Neuronal stem cell (in vitro differentiated cells): ENCODE measurements at regions not wholly inside any gene's neighbourhood (a gene's known extent, or its start where the extent isn't known, plus 50 kb on each side); places are given as distances from the start of the nearest gene placed in this dataset.

Source experiments
- DNase-seq: peaks from one replicate; pipeline ENCODE4 v3.0.0-alpha.2; 2013; ENCODE audit warnings: low spot score
- H2AFZ ChIP-seq: one replicate; pipeline ENCODE4 v1.6.1; 2013; ENCODE audit warnings: mild to moderate bottlenecking, low read length, inconsistent platforms
- H2AK5ac ChIP-seq: 2 replicates; pipeline ENCODE4 v1.6.1; 2013; ENCODE audit warnings: low read depth, mild to moderate bottlenecking, inconsistent platforms, low read length, moderate library complexity, mixed read lengths
- H2BK120ac ChIP-seq: 2 replicates; pipeline ENCODE4 v1.6.1; 2013; ENCODE audit warnings: low read depth, mild to moderate bottlenecking, inconsistent platforms, low read length, moderate library complexity, mixed read lengths
- H2BK12ac ChIP-seq: one replicate; pipeline ENCODE4 v1.6.1; 2013; ENCODE audit warnings: low read length, inconsistent platforms
- H2BK15ac ChIP-seq: 2 replicates; pipeline ENCODE4 v1.6.1; 2013; ENCODE audit warnings: mild to moderate bottlenecking, low read length, inconsistent platforms, mixed read lengths
- H2BK5ac ChIP-seq: one replicate; pipeline ENCODE4 v1.6.1; 2013; ENCODE audit warnings: inconsistent platforms, mild to moderate bottlenecking, low read length, moderate library complexity
- H3K14ac ChIP-seq: one replicate; pipeline ENCODE4 v1.6.1; 2013; ENCODE audit warnings: low read length, inconsistent platforms
- H3K18ac ChIP-seq: 2 replicates; pipeline ENCODE4 v1.6.1; 2013; ENCODE audit warnings: low read length, inconsistent platforms
- H3K23ac ChIP-seq: 2 replicates; pipeline ENCODE4 v1.6.1; 2013; ENCODE audit warnings: low read depth, mild to moderate bottlenecking, mixed read lengths, low read length, inconsistent platforms; ENCODE audit not compliant: poor library complexity
- H3K27ac ChIP-seq: replicated peaks from 3 replicates; pipeline ENCODE4 v1.5.1; 2013; ENCODE audit warnings: low read length, inconsistent platforms
- H3K27me3 ChIP-seq, 3 experiments: 2 replicates each; pipeline ENCODE4 v1.6.1; 2013; ENCODE audit warnings: low read length in 3 of 3, mild to moderate bottlenecking in 2 of 3, inconsistent platforms in 1 of 3, low read depth in 1 of 3, mixed read lengths in 1 of 3, moderate library complexity in 1 of 3; ENCODE audit not compliant: control insufficient read depth in 3 of 3, insufficient read depth in 3 of 3
- H3K36me3 ChIP-seq, 2 donors: replicated peaks in 1 of 2; 2 replicates each; pipeline ENCODE4 v1.6.1; 2013; ENCODE audit warnings: low read length in 2 of 2; ENCODE audit not compliant: control insufficient read depth in 2 of 2, insufficient read depth in 2 of 2
- H3K4ac ChIP-seq: 2 replicates; pipeline ENCODE4 v1.6.1; 2013; ENCODE audit warnings: inconsistent platforms, mild to moderate bottlenecking, low read length, moderate library complexity
- H3K4me1 ChIP-seq, 2 donors: 1 replicate in 1 of 2; 2 replicates in 1 of 2; pipeline ENCODE4 v1.6.1; 2013; ENCODE audit warnings: low read length in 2 of 2, low read depth in 1 of 2; ENCODE audit not compliant: control insufficient read depth in 2 of 2, insufficient read depth in 1 of 2
- H3K4me2 ChIP-seq: one replicate; pipeline ENCODE4 v1.6.1; 2013; ENCODE audit warnings: mild to moderate bottlenecking, low read length, inconsistent platforms; ENCODE audit not compliant: insufficient read depth, poor library complexity, severe bottlenecking
- H3K4me3 ChIP-seq, 2 donors: 2 replicates each; pipeline ENCODE4 v1.5.1; 2013; ENCODE audit warnings: low read length in 2 of 2, mild to moderate bottlenecking in 2 of 2, inconsistent platforms in 1 of 2, moderate library complexity in 1 of 2
- H3K79me1 ChIP-seq: one replicate; pipeline ENCODE4 v1.6.1; 2013; ENCODE audit warnings: low read depth, mild to moderate bottlenecking, inconsistent platforms, low read length, moderate library complexity
- H3K9ac ChIP-seq: one replicate; pipeline ENCODE4 v1.6.1; 2013; ENCODE audit warnings: mild to moderate bottlenecking, low read depth, low read length, inconsistent platforms; ENCODE audit not compliant: poor library complexity
- H3K9me3 ChIP-seq, 2 donors: replicated peaks in 1 of 2; 2 replicates each; pipeline versions ENCODE3 to v1.6.1; 2013; ENCODE audit warnings: low read length in 2 of 2, mild to moderate bottlenecking in 2 of 2, inconsistent platforms in 1 of 2, low read depth in 1 of 2, mixed read lengths in 1 of 2, moderate library complexity in 1 of 2; ENCODE audit not compliant: control insufficient read depth in 2 of 2, insufficient read depth in 1 of 2
- H4K8ac ChIP-seq: one replicate; pipeline ENCODE4 v1.6.1; 2013; ENCODE audit warnings: low read depth, mild to moderate bottlenecking, inconsistent platforms, low read length, moderate library complexity
- H4K91ac ChIP-seq: one replicate; pipeline ENCODE4 v1.6.1; 2013; ENCODE audit warnings: low read length, low read depth, mild to moderate bottlenecking, inconsistent platforms; ENCODE audit not compliant: poor library complexity
- WGBS, 2 donors: extraction: QIAGEN DNeasy Blood & Tissue Kit; methylation state at CpG; one replicate each; pipeline ENCODE4 v1.1.7; 2013; ENCODE audit warnings: missing lambda C conversion rate in 2 of 2, mixed read lengths in 1 of 2; ENCODE audit not compliant: insufficient read length in 2 of 2, insufficient replicate concordance in 1 of 2; ENCODE audit errors: extremely low coverage in 2 of 2; 5-methylcytosine and 5-hydroxymethylcytosine counted together

GRCh38 chr11:27179334-27179733 lies 138.7 kb downstream of the BBOX1 start:
- H2AFZ ChIP-seq, result no peak overlapping the region
- no peak overlapping the region for H3K23ac ChIP-seq
- no peak overlapping the region for H3K27ac ChIP-seq
- DNase-seq, result no peak
- H2BK12ac ChIP-seq, result no peak overlapping the region
- H3K4me2 ChIP-seq, result no peak overlapping the region
- H2BK120ac ChIP-seq, result no peak overlapping the region
- H3K4me3 ChIP-seq, result no peak overlapping the region
- H3K14ac ChIP-seq, result no peak overlapping the region
- H2BK15ac ChIP-seq, result no peak overlapping the region
- H4K8ac ChIP-seq, result no peak overlapping the region
- no peaks in the 10 kb centered on the region for H3K27me3 ChIP-seq
- H2BK5ac ChIP-seq, result no peak overlapping the region
- no peaks in the 10 kb centered on the region for H3K79me1 ChIP-seq
- no CpG with 5 or more reads among the region's 3 CpGs for WGBS, 2 donors
- no peaks in the 10 kb centered on the region for H3K4me1 ChIP-seq
- H3K18ac ChIP-seq, result peak overlapping the region; percentile 19
- H2AK5ac ChIP-seq, result no peak overlapping the region
- no peaks in the 10 kb centered on the region for H3K9me3 ChIP-seq
- no peak overlapping the region for H3K9ac ChIP-seq
- no peaks in the 10 kb centered on the region for H3K36me3 ChIP-seq
- H4K91ac ChIP-seq, result no peak overlapping the region
- H3K4ac ChIP-seq, result no peak overlapping the region

GRCh38 chr11:27178859-27179258 lies 138.2 kb downstream of the BBOX1 start:
- H3K18ac ChIP-seq, result no peak overlapping the region

More at GRCh38 chr11:27178859-27179258, 138.2 kb downstream of the BBOX1 start:
- no peak overlapping the region for H2BK12ac ChIP-seq
- no peak overlapping the region for H3K27ac ChIP-seq
- H3K23ac ChIP-seq, result no peak overlapping the region
- no peak overlapping the region for H2BK5ac ChIP-seq
- no peak overlapping the region for H2AFZ ChIP-seq
- no peak overlapping the region for H3K4me2 ChIP-seq
- H4K8ac ChIP-seq, result no peak overlapping the region
- H3K9me3 ChIP-seq, result no peaks in the 10 kb centered on the region
- DNase-seq, result no peak
- H3K36me3 ChIP-seq, result no peaks in the 10 kb centered on the region
- no peak overlapping the region for H2AK5ac ChIP-seq
- H3K4me3 ChIP-seq, result no peak overlapping the region
- H3K14ac ChIP-seq, result no peak overlapping the region
- H3K27me3 ChIP-seq, result no peaks in the 10 kb centered on the region
- WGBS, 2 donors, result no CpG with 5 or more reads among the region's 5 CpGs
- H3K4ac ChIP-seq, result no peak overlapping the region
- no peak overlapping the region for H3K9ac ChIP-seq
- no peaks in the 10 kb centered on the region for H3K79me1 ChIP-seq
- H2BK15ac ChIP-seq, result no peak overlapping the region
- H3K4me1 ChIP-seq, result no peaks in the 10 kb centered on the region
- H4K91ac ChIP-seq, result no peak overlapping the region
- H2BK120ac ChIP-seq, result no peak overlapping the region
